Hematopoietic multipotent progenitor cell (in vitro differentiated cells): ENCODE measurements at regions not wholly inside any gene's neighbourhood (a gene's known extent, or its start where the extent isn't known, plus 50 kb on each side); places are given as distances from the start of the nearest gene placed in this dataset.
"Not testable (repeated sequence)": the region's sequence is repeated elsewhere in the genome, so short reads cannot be mapped to it uniquely, and the experiment has no call there.

Experiments used
- DNase-seq, 3 donors: peaks; one replicate each; pipeline ENCODE4 v3.0.0-alpha.2; 2011 to 2015; ENCODE audit warnings: low read depth in 2 of 3, low spot score in 2 of 3

- no peak for DNase-seq
These were observed 887.8 kb downstream of the MCTP2 start for GRCh38 chr15:95119041-95119610.

GRCh38 chr15:95120595-95120994 is 889.2 kb downstream of the MCTP2 start:
- DNase-seq: no peak

GRCh38 chr15:95121191-95121590 is 889.8 kb downstream of the MCTP2 start:
- DNase-seq: no peak

- DNase-seq: no peak
These were observed 894.4 kb downstream of the MCTP2 start for GRCh38 chr15:95125803-95126202.

GRCh38 chr15:95127356-95127755 is 896.0 kb downstream of the MCTP2 start:
- no peak for DNase-seq

GRCh38 chr15:95129574-95129973 is 898.2 kb downstream of the MCTP2 start:
- DNase-seq: no peak

- DNase-seq: no peak
These were observed 899.8 kb downstream of the MCTP2 start for GRCh38 chr15:95131131-95131556.

GRCh38 chr15:95132774-95133173 is 901.4 kb downstream of the MCTP2 start:
- DNase-seq: no peak

- DNase-seq: no peak
These were observed 903.2 kb downstream of the MCTP2 start for GRCh38 chr15:95134431-95135110.

- no peak for DNase-seq
These were observed 907.4 kb downstream of the MCTP2 start for GRCh38 chr15:95138604-95139270.

- DNase-seq: no peak
These were observed 910.1 kb downstream of the MCTP2 start for GRCh38 chr15:95141486-95141885.

GRCh38 chr15:95142531-95142930 is 911.2 kb downstream of the MCTP2 start:
- DNase-seq: no peak

- no peak for DNase-seq
These were observed 915.1 kb downstream of the MCTP2 start for GRCh38 chr15:95146481-95146880.

- DNase-seq: no peak
These were observed 916.8 kb downstream of the MCTP2 start for GRCh38 chr15:95148183-95148582.

GRCh38 chr15:95149036-95149435 is 917.7 kb downstream of the MCTP2 start:
- no peak for DNase-seq

- DNase-seq: no peak
These were observed 918.4 kb downstream of the MCTP2 start for GRCh38 chr15:95149771-95150170.

- DNase-seq: no peak
These were observed 919.1 kb downstream of the MCTP2 start for GRCh38 chr15:95150466-95150865.

GRCh38 chr15:95152741-95153140 is 921.4 kb downstream of the MCTP2 start:
- no peak for DNase-seq

- DNase-seq: not testable (repeated sequence)
These were observed 921.8 kb downstream of the MCTP2 start for GRCh38 chr15:95153201-95153600.

GRCh38 chr15:95160316-95160715 is 929.0 kb downstream of the MCTP2 start:
- DNase-seq: no peak

GRCh38 chr15:95162069-95162468 is 930.7 kb downstream of the MCTP2 start:
- DNase-seq: no peak

GRCh38 chr15:95162531-95162930 is 931.2 kb downstream of the MCTP2 start:
- no peak for DNase-seq
